WTC11 (cell line): ENCODE measurements at regions not wholly inside any gene's neighbourhood (a gene's known extent, or its start where the extent isn't known, plus 50 kb on each side); places are given as distances from the start of the nearest gene placed in this dataset.

ENCODE experiments used
- ATAC-seq: fragments of 200-7000 bp; cut with Tn5 transposase; 2 replicates; pipeline ENCODE4 v1.10.0; 2021; ENCODE audit warnings: mild to moderate bottlenecking, moderate library complexity
- CTCF ChIA-PET: fragments of 300-600 bp; sonication (Branson Sonifier 250); formaldehyde crosslinking; loops from one replicate; lab custom pipeline; 2021; ENCODE audit warnings: antibody characterized with exemption; lab: Charles Lee
- POLR2A ChIA-PET: fragments of 350-600 bp; sonication (Branson Sonifier 250); formaldehyde crosslinking; loops from one replicate; lab custom pipeline; 2021; ENCODE audit warnings: antibody characterized with exemption; lab: Charles Lee
- DNase-seq: peaks from one replicate; pipeline ENCODE4 v3.0.0; 2021; ENCODE audit warnings: low spot score
- H3K27ac Mint-ChIP-seq: 2 replicates; pipeline ENCODE4 v1.8.0; 2021; ENCODE audit warnings: mixed read lengths
- H3K27me3 Mint-ChIP-seq: 2 replicates; pipeline ENCODE4 v1.8.0; 2021; ENCODE audit warnings: low read depth, mild to moderate bottlenecking, moderate library complexity, mixed read lengths
- H3K36me3 Mint-ChIP-seq: 2 replicates; pipeline ENCODE4 v1.8.0; 2021; ENCODE audit warnings: mixed read lengths
- H3K4me1 Mint-ChIP-seq: 2 replicates; pipeline ENCODE4 v1.8.0; 2022; ENCODE audit warnings: mixed read lengths
- H3K4me3 Mint-ChIP-seq: 2 replicates; pipeline ENCODE4 v1.8.0; 2021; ENCODE audit warnings: mild to moderate bottlenecking, moderate library complexity, mixed read lengths
- H3K9me3 Mint-ChIP-seq: 2 replicates; pipeline ENCODE4 v1.8.0; 2021; ENCODE audit warnings: mixed read lengths
- ELF4 ChIP-seq: sonication (generic); formaldehyde crosslinking; IDR thresholded peaks from 2 replicates; pipeline ENCODE4 v1.8.1; 2022; ENCODE audit warnings: low read depth, mild to moderate bottlenecking, moderate library complexity, missing genetic modification reagents
- HMGA2 ChIP-seq: fragments of 250-450 bp; sonication (Bioruptor Pico); IDR thresholded peaks from 2 replicates; pipeline ENCODE4 v1.4.0; 2021; ENCODE audit warnings: mild to moderate bottlenecking, moderate library complexity
- JAZF1 ChIP-seq: fragments of 250-450 bp; sonication (Bioruptor Pico); IDR thresholded peaks from 2 replicates; pipeline ENCODE4 v1.9.0; 2021; ENCODE audit warnings: moderate library complexity, mild to moderate bottlenecking, inconsistent platforms
- KAT7 ChIP-seq: sonication (generic); formaldehyde crosslinking; IDR thresholded peaks from 2 replicates; pipeline ENCODE4 v1.8.1; 2023; ENCODE audit warnings: missing genetic modification reagents, mild to moderate bottlenecking, borderline replicate concordance
- OVOL2 ChIP-seq: fragments of 250-450 bp; sonication (Bioruptor Pico); IDR thresholded peaks from 2 replicates; pipeline ENCODE4 v1.9.0; 2021; ENCODE audit warnings: mild to moderate bottlenecking, borderline replicate concordance
- PRRX2 ChIP-seq: fragments of 250-450 bp; sonication (Bioruptor Pico); IDR thresholded peaks from 2 replicates; pipeline ENCODE4 v1.8.0; 2021; ENCODE audit warnings: mild to moderate bottlenecking
- TEAD4 ChIP-seq: sonication (generic); formaldehyde crosslinking; IDR thresholded peaks from 2 replicates; pipeline ENCODE4 v1.8.0; 2022; ENCODE audit warnings: mild to moderate bottlenecking, missing genetic modification reagents
- ZNF416 ChIP-seq: fragments of 250-450 bp; sonication (Bioruptor Pico); IDR thresholded peaks from 2 replicates; pipeline ENCODE4 v1.9.0; 2021; ENCODE audit warnings: mild to moderate bottlenecking, inconsistent platforms
- ZNF423 ChIP-seq: fragments of 250-450 bp; sonication (Bioruptor Pico); IDR thresholded peaks from 2 replicates; pipeline ENCODE4 v2.1.2; 2022; ENCODE audit warnings: mild to moderate bottlenecking, moderate library complexity
- TF ChIP-seq, protein P1 (sequence below): sonication (generic); formaldehyde crosslinking; IDR thresholded peaks from 2 replicates; pipeline ENCODE4 v1.8.0; 2022; ENCODE audit warnings: missing genetic modification reagents
- TF ChIP-seq, protein P2 (sequence below): sonication (generic); formaldehyde crosslinking; IDR thresholded peaks from 2 replicates; pipeline ENCODE4 v1.8.1; 2022; ENCODE audit warnings: low read depth, mild to moderate bottlenecking, moderate library complexity, missing genetic modification reagents, borderline replicate concordance
- TF ChIP-seq, protein P3 (sequence below): sonication (generic); formaldehyde crosslinking; IDR thresholded peaks from 2 replicates; pipeline ENCODE4 v1.8.1; 2023; ENCODE audit warnings: mild to moderate bottlenecking, missing genetic modification reagents, borderline replicate concordance
- TF ChIP-seq, protein P4 (sequence below): sonication (generic); formaldehyde crosslinking; IDR thresholded peaks from 2 replicates; pipeline ENCODE4 v1.8.1; 2023; ENCODE audit warnings: mild to moderate bottlenecking, missing genetic modification reagents, moderate library complexity
- TF ChIP-seq, protein P5 (sequence below): fragments of 250-450 bp; sonication (Bioruptor Pico); conservative IDR thresholded peaks from 2 replicates; pipeline ENCODE4 v1.9.0; 2021; ENCODE audit warnings: mild to moderate bottlenecking

DNA sequence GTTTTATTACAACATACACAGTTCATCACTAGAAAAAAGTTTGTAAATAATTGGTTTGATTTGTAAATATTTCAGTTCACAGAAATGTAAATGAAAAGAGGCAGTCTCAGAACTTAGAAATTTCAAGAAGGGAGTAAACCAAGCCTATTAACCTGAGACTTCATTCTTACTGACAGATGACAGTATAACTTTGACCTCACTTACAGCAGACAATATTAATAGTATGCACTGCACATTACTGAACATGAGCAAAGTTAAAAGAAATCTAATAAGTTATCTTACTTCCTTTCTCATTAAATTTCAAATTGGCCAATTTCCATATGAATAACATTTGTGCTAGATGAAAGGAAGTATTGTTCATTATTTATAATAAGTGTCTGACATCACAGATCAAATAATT lies 235.8 kb downstream of the SLC6A15 start (continued):
- TF ChIP-seq, protein P1, sequence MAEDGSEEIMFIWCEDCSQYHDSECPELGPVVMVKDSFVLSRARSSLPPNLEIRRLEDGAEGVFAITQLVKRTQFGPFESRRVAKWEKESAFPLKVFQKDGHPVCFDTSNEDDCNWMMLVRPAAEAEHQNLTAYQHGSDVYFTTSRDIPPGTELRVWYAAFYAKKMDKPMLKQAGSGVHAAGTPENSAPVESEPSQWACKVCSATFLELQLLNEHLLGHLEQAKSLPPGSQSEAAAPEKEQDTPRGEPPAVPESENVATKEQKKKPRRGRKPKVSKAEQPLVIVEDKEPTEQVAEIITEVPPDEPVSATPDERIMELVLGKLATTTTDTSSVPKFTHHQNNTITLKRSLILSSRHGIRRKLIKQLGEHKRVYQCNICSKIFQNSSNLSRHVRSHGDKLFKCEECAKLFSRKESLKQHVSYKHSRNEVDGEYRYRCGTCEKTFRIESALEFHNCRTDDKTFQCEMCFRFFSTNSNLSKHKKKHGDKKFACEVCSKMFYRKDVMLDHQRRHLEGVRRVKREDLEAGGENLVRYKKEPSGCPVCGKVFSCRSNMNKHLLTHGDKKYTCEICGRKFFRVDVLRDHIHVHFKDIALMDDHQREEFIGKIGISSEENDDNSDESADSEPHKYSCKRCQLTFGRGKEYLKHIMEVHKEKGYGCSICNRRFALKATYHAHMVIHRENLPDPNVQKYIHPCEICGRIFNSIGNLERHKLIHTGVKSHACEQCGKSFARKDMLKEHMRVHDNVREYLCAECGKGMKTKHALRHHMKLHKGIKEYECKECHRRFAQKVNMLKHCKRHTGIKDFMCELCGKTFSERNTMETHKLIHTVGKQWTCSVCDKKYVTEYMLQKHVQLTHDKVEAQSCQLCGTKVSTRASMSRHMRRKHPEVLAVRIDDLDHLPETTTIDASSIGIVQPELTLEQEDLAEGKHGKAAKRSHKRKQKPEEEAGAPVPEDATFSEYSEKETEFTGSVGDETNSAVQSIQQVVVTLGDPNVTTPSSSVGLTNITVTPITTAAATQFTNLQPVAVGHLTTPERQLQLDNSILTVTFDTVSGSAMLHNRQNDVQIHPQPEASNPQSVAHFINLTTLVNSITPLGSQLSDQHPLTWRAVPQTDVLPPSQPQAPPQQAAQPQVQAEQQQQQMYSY (CRISPR knock-in tag), result no peak

DNA sequence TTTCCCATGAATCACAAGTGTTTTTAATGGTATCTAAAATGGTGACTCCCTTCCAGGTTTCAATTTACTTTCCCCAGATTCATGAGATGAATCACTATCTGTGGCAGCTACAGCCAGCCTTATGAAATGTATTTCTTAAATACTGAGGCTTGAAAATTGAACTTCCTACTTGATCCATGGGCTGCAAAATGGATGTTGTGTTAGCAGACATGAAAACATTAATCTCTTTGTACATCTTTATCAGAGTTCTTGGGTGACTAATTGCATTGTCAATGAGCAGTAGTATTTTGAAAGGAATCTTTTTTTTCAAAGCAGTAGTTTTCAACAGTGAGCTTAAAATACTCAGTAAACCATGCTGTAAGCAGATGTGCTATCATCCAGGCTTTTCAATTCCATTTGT lies 250.8 kb downstream of the SLC6A15 start:
- H3K27ac Mint-ChIP-seq, result no peak overlapping the region
- ChIA-PET CTCF (no interaction called here), POLR2A (no interaction called here)
- ATAC-seq, result no peak
- no peak overlapping the region for H3K4me3 Mint-ChIP-seq
- DNase-seq, result no peak
- H3K36me3 Mint-ChIP-seq, result no peaks in the 10 kb centered on the region
- no peak for TF ChIP-seq OVOL2 (CRISPR knock-in tag)
- TF ChIP-seq, protein P2, sequence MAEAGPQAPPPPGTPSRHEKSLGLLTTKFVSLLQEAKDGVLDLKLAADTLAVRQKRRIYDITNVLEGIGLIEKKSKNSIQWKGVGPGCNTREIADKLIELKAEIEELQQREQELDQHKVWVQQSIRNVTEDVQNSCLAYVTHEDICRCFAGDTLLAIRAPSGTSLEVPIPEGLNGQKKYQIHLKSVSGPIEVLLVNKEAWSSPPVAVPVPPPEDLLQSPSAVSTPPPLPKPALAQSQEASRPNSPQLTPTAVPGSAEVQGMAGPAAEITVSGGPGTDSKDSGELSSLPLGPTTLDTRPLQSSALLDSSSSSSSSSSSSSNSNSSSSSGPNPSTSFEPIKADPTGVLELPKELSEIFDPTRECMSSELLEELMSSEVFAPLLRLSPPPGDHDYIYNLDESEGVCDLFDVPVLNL (CRISPR knock-in tag), result no peak
- TF ChIP-seq, protein P3, sequence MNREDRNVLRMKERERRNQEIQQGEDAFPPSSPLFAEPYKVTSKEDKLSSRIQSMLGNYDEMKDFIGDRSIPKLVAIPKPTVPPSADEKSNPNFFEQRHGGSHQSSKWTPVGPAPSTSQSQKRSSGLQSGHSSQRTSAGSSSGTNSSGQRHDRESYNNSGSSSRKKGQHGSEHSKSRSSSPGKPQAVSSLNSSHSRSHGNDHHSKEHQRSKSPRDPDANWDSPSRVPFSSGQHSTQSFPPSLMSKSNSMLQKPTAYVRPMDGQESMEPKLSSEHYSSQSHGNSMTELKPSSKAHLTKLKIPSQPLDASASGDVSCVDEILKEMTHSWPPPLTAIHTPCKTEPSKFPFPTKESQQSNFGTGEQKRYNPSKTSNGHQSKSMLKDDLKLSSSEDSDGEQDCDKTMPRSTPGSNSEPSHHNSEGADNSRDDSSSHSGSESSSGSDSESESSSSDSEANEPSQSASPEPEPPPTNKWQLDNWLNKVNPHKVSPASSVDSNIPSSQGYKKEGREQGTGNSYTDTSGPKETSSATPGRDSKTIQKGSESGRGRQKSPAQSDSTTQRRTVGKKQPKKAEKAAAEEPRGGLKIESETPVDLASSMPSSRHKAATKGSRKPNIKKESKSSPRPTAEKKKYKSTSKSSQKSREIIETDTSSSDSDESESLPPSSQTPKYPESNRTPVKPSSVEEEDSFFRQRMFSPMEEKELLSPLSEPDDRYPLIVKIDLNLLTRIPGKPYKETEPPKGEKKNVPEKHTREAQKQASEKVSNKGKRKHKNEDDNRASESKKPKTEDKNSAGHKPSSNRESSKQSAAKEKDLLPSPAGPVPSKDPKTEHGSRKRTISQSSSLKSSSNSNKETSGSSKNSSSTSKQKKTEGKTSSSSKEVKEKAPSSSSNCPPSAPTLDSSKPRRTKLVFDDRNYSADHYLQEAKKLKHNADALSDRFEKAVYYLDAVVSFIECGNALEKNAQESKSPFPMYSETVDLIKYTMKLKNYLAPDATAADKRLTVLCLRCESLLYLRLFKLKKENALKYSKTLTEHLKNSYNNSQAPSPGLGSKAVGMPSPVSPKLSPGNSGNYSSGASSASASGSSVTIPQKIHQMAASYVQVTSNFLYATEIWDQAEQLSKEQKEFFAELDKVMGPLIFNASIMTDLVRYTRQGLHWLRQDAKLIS (CRISPR knock-in tag), result no peak
- TF ChIP-seq PRRX2 (CRISPR knock-in tag), result no peak
- TF ChIP-seq ELF4 (CRISPR knock-in tag), result no peak
- TF ChIP-seq ZNF416, result no peak
- no peak for TF ChIP-seq KAT7 (CRISPR knock-in tag)
- no peak for TF ChIP-seq JAZF1 (CRISPR knock-in tag)
- no peak for TF ChIP-seq ZNF423 (CRISPR knock-in tag)
- no peak for TF ChIP-seq HMGA2
- TF ChIP-seq, protein P4, sequence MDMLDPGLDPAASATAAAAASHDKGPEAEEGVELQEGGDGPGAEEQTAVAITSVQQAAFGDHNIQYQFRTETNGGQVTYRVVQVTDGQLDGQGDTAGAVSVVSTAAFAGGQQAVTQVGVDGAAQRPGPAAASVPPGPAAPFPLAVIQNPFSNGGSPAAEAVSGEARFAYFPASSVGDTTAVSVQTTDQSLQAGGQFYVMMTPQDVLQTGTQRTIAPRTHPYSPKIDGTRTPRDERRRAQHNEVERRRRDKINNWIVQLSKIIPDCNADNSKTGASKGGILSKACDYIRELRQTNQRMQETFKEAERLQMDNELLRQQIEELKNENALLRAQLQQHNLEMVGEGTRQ, result no peak
- TF ChIP-seq, protein P5, sequence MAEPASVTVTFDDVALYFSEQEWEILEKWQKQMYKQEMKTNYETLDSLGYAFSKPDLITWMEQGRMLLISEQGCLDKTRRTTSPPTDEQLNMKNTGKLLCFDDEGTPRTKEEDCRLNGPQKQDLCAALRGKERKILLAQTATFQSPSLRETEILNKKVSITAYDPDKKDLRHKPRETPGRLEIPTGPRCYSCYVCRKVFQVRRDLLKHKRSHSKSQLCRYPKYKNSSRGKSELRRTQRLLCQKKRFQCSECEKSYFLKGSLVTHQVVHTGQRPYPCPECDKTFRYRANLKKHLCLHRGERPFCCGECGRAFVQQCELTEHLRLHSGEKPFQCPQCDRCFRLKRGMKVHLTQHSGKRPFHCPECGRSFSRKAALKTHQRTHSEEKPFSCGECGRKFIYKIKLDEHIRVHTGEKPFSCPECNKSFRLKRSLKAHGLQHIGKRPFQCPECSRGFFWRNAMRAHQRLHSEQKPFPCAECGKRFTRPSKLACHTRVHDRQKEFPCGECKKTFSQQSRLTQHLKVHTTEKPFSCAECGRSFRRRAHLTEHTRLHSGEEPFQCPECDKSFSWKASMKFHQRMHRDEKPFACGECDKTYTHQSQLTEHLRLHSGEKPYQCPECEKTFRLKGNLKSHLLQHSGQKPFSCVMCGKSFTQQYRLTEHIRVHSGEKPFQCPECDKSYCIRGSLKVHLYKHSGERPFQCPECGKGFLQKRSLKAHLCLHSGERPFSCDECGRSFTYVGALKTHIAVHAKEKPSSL, result no peak
- TF ChIP-seq, protein P1 (CRISPR knock-in tag), result no peak
- no peak for TF ChIP-seq TEAD4 (CRISPR knock-in tag)
- H3K4me1 Mint-ChIP-seq, result peaks cover 9% of the 10 kb centered on the region
- H3K9me3 Mint-ChIP-seq, result no peaks in the 10 kb centered on the region
- no peaks in the 10 kb centered on the region for H3K27me3 Mint-ChIP-seq
